ENCODE measurements at regions not wholly inside any gene's neighbourhood (a gene's known extent, or its start where the extent isn't known, plus 50 kb on each side); places are given as distances from the start of the nearest gene placed in this dataset.

- DNase-seq: no peak
Observed at GRCh38 chr7:441684-442421, 77.8 kb downstream of the PDGFA start.

GRCh38 chr7:442457-442856 lies 77.2 kb downstream of the PDGFA start:
- no peak for DNase-seq

GRCh38 chr7:443279-443833 lies 76.3 kb downstream of the PDGFA start:
- DNase-seq: no peak

GRCh38 chr7:444606-445005 lies 75.0 kb downstream of the PDGFA start:
- no peak for DNase-seq

GRCh38 chr7:445020-445419 lies 74.6 kb downstream of the PDGFA start:
- no peak for DNase-seq

- DNase-seq: no peak
Observed at GRCh38 chr7:445563-446288, 73.9 kb downstream of the PDGFA start.

- DNase-seq: no peak
Observed at GRCh38 chr7:446289-446935, 73.2 kb downstream of the PDGFA start.
